ENCODE measurements at regions not wholly inside any gene's neighbourhood (a gene's known extent, or its start where the extent isn't known, plus 50 kb on each side); places are given as distances from the start of the nearest gene placed in this dataset.

GRCh38 chr3:28800203-28800602, 451.6 kb upstream of the AZI2 start:
- no peaks in the 10 kb centered on the region for H3F3A ChIP-seq (ENCODE audit: insufficient read depth, low read length)
- H3K4me2 ChIP-seq (ENCODE audit: low read length) = no peak overlapping the region
- H3K4me1 ChIP-seq (ENCODE audit: insufficient read depth, low read length, severe bottlenecking) = no peaks in the 10 kb centered on the region
- no peaks in the 10 kb centered on the region for H3K36me3 ChIP-seq (ENCODE audit: insufficient read depth, low read length)
- no peaks in the 10 kb centered on the region for H3K79me2 ChIP-seq (ENCODE audit: insufficient read depth, low read length)
- no peak overlapping the region for H3K4me3 ChIP-seq (ENCODE audit: low read depth, low read length, poor library complexity, severe bottlenecking)
- no peaks in the 10 kb centered on the region for H3K27me3 ChIP-seq (ENCODE audit: insufficient read depth, low read length)
- no peak for TF ChIP-seq CTCF (IDR thresholded peaks at IDR 0.05; ENCODE audit: low read length)
- TF ChIP-seq EZH2 (IDR thresholded peaks at IDR 0.05; ENCODE audit: borderline replicate concordance, low read length) = no peak
- H3K9ac ChIP-seq (ENCODE audit: low read length) = no peak overlapping the region
- no peak overlapping the region for H3K27ac ChIP-seq (ENCODE audit: low read depth, low read length, poor library complexity, severe bottlenecking)
- no peaks in the 10 kb centered on the region for H3K9me2 ChIP-seq (ENCODE audit: low read depth, low read length)
- H3K9me3 ChIP-seq (ENCODE audit: low read length) = no peaks in the 10 kb centered on the region
- H4K20me1 ChIP-seq (ENCODE audit: insufficient read depth, low read length) = no peaks in the 10 kb centered on the region
- H2AFZ ChIP-seq (ENCODE audit: low read length) = no peak overlapping the region

GRCh38 chr3:28808068-28808467, 459.4 kb upstream of the AZI2 start:
- no peaks in the 10 kb centered on the region for H3K36me3 ChIP-seq (ENCODE audit: insufficient read depth, low read length)
- no peak overlapping the region for H3K4me2 ChIP-seq (ENCODE audit: low read length)
- H4K20me1 ChIP-seq (ENCODE audit: insufficient read depth, low read length) = no peaks in the 10 kb centered on the region
- H3K4me3 ChIP-seq (ENCODE audit: low read depth, low read length, poor library complexity, severe bottlenecking) = no peak overlapping the region
- no peaks in the 10 kb centered on the region for H3K9me3 ChIP-seq (ENCODE audit: low read length)
- H3F3A ChIP-seq (ENCODE audit: insufficient read depth, low read length) = no peaks in the 10 kb centered on the region
- no peaks in the 10 kb centered on the region for H3K27me3 ChIP-seq (ENCODE audit: insufficient read depth, low read length)
- H3K9me2 ChIP-seq (ENCODE audit: low read depth, low read length) = no peaks in the 10 kb centered on the region
- H2AFZ ChIP-seq (ENCODE audit: low read length) = no peak overlapping the region
- no peak overlapping the region for H3K27ac ChIP-seq (ENCODE audit: low read depth, low read length, poor library complexity, severe bottlenecking)
- no peaks in the 10 kb centered on the region for H3K79me2 ChIP-seq (ENCODE audit: insufficient read depth, low read length)
- no peaks in the 10 kb centered on the region for H3K4me1 ChIP-seq (ENCODE audit: insufficient read depth, low read length, severe bottlenecking)
- H3K9ac ChIP-seq (ENCODE audit: low read length) = no peak overlapping the region
- TF ChIP-seq CTCF (IDR thresholded peaks at IDR 0.05; ENCODE audit: low read length) (no peak), EZH2 (IDR thresholded peaks at IDR 0.05; ENCODE audit: borderline replicate concordance, low read length) (no peak)

GRCh38 chr3:28816017-28816416, 464.9 kb upstream of the RBMS3 start:
- H3K4me2 ChIP-seq (ENCODE audit: low read length) = no peak overlapping the region
- H3F3A ChIP-seq (ENCODE audit: insufficient read depth, low read length) = no peaks in the 10 kb centered on the region
- no peaks in the 10 kb centered on the region for H3K9me2 ChIP-seq (ENCODE audit: low read depth, low read length)
- no peak overlapping the region for H3K9ac ChIP-seq (ENCODE audit: low read length)
- H3K27ac ChIP-seq (ENCODE audit: low read depth, low read length, poor library complexity, severe bottlenecking) = no peak overlapping the region
- no peak for TF ChIP-seq CTCF (IDR thresholded peaks at IDR 0.05; ENCODE audit: low read length)
- no peak for TF ChIP-seq EZH2 (IDR thresholded peaks at IDR 0.05; ENCODE audit: borderline replicate concordance, low read length)
- H3K4me1 ChIP-seq (ENCODE audit: insufficient read depth, low read length, severe bottlenecking) = no peaks in the 10 kb centered on the region
- no peaks in the 10 kb centered on the region for H3K9me3 ChIP-seq (ENCODE audit: low read length)
- no peaks in the 10 kb centered on the region for H3K36me3 ChIP-seq (ENCODE audit: insufficient read depth, low read length)
- no peaks in the 10 kb centered on the region for H3K27me3 ChIP-seq (ENCODE audit: insufficient read depth, low read length)
- H4K20me1 ChIP-seq (ENCODE audit: insufficient read depth, low read length) = no peaks in the 10 kb centered on the region
- H3K4me3 ChIP-seq (ENCODE audit: low read depth, low read length, poor library complexity, severe bottlenecking) = no peak overlapping the region
- no peaks in the 10 kb centered on the region for H3K79me2 ChIP-seq (ENCODE audit: insufficient read depth, low read length)
- H2AFZ ChIP-seq (ENCODE audit: low read length) = no peak overlapping the region
